ENCODE measurements at regions not wholly inside any gene's neighbourhood (a gene's known extent, or its start where the extent isn't known, plus 50 kb on each side); places are given as distances from the start of the nearest gene placed in this dataset.
"Not testable (repeated sequence)": the region's sequence is repeated elsewhere in the genome, so short reads cannot be mapped to it uniquely, and the experiment has no call there.

DNA sequence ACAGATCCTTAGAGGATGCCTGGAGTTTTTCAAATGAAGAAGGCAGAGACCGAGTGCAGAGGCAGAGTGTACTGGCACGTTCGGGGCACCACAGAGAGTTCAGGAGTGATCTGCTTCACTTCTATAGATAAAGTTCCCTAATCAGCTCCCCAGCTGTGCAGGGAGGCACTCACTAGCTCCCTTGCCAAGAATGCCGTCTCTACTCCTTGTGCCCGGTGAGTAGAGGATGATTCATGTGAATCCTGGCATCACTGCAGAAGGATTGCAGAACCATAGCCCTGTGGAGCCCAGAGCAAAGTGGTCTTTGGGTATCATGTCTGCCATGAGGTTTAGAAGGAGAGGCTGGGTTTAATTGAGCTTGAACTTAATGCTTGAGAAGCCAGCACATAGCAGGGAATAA lies 510.1 kb upstream of the RAB6C start:
- DNase-seq: no peak

DNA sequence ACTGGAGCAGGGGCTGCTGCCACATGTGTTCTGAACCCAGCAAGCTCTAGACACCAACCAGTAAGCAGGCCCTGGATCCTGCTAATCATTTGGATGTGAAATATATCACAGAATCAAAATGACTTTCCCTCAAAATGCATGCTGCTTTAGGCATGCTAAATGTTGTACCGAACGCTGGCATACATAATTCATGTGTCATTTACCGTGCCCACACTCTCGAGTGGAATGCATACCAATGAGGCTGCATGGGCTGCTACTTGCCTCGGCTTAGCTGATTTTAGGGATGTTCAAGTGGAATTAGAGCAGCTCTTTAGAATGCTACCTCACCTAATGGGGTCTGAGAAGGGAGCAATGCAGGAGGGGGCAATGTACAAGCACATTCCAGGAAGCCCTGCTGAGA lies 509.6 kb upstream of the RAB6C start:
- no peak for DNase-seq

DNA sequence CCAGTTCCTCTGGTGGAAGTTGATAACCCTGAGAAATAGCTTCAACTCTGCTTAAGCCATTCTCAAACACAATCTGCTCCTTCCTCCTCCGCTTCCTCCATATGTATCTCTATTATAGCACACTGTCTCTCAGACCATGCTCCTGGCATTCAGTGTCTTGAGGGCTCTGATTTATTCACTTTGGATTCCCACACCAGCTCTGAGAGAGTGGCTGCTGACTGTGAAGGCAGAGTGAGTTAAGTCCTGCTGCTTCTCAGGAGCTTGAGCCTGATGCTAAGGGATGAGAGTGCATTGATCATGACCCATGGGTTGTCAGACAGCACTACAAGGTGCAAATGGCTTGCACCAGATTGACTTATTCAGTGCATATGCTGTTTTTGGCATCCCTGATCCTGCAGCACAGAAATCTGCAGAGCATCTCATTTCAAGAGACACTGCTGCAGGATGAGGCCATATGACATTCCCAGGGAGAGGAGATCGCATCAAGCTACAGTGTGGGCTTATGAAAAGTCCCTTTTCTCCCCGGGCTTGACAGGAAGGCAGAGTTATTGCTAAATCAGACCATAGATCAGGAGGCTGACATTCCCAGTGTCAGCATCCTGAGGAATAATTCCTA lies 500.5 kb upstream of the RAB6C start:
- DNase-seq: no peak

DNA sequence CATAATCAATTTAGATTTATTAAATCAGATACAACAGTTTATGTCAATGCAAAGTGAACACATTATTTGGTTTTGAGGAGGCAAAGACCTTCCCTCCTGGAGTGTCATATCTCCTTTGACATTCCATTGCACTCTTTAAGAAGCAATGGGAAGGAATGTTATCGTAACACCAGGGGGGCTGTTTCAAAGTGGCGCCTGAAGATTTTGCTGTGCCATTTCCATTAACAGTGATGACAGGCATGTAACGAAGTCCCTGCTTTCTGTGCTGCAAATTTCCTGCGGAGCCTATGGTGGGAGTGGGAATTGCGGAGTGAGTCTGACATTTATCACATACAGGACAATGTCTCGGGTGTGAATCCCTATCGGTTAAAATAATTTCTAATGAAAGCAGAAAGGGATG lies 499.6 kb upstream of the RAB6C start:
- DNase-seq: no peak

DNA sequence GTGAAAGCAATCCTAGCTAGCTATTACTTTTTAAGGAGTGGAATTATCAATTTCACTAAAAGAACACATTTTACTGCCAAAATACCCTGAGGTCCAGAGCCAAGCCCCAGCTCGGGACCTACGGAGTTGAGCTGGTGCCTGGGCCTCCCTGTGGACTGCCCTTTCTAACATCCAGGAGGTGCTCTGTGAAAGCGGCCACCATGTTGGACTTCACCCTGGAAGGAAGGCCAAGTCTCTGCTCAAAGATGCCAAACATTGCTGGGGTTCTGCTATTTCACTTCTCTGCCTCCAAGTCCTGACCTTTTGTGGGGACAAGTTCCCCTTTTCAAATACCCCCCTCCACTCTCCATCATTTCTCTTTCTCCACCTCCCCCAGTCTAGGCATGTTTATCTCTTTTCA lies 498.7 kb upstream of the RAB6C start:
- no peak for DNase-seq

DNA sequence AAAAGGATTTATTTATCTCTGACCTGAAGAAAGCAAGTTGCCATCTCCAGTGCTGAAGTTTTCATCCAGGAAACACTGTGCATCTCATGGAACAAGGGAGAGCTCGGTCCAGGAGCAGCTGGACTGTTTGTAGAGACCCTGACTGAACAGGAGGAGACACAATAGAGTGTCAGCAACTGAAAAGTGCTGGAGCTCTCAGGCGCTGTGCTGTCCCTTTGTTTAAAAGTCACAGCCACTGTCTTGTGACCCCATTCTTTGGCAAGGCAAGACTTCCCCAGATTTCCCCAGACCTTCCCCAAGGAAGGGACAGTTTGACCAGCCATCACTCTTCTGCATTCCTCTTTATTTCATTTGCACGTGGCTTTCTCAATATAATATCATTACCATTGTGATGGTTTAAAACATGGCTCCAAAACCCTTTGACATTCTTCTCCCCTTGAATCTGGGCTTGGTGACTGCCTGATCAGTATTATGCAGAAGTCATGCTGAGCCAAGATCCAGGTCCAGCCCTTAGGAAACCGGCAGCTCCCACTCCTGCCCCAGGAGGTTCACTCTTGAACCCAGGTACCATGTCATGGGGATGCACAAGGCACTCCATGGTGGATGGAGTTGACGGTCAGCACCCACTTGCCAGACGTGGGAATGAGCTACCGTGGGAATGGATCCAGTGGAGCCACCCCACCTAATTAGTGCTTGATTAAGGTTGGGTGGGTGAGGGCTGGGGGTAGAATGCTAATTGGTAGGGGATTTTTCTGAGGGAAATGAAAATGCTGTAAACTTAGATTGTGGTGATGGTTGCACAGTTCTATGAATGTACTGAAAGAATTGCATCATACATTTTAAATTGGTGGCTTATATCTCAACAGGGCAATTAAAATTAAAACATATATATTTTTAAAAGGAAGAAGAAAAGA lies 497.9 kb upstream of the RAB6C start:
- no peak for DNase-seq

DNA sequence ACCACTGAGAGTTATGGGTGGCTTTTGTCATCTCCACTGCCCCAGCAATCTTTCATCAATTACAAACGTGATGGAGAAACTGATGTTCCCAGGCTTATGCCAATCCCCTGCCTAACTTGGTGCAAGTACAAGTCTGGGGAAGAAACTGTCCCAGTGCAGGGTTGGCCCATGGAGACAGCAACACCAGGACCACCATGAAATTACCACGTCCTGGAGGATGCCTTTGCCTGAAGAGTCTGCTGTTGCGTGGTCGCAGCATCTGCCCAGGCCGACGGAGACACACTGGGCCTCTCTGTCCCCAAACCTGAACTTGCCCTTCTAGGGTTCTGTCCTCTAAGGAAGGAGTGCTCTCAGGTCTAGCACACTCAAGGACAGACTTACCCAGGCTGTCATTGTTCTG lies 496.8 kb upstream of the RAB6C start:
- DNase-seq: no peak

DNA sequence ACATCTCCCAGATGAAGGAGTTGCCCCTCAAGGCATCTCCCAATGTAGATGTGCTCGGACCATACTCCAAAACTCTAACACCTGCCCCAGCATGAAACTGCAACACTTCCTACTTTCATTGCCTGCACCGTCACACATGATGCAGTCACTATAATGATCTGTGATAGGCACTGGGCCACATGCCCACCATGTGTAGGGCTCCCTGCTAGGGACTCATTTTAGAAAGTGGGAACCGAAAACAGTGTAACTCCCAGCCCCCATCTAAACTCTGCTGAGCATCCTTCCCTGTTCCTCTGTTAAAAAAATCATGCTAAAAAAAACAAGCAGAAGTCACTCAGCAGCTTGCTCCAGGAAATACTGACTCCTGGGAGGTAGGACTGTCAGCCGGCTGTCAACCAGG lies 496.1 kb upstream of the RAB6C start:
- DNase-seq: no peak

DNA sequence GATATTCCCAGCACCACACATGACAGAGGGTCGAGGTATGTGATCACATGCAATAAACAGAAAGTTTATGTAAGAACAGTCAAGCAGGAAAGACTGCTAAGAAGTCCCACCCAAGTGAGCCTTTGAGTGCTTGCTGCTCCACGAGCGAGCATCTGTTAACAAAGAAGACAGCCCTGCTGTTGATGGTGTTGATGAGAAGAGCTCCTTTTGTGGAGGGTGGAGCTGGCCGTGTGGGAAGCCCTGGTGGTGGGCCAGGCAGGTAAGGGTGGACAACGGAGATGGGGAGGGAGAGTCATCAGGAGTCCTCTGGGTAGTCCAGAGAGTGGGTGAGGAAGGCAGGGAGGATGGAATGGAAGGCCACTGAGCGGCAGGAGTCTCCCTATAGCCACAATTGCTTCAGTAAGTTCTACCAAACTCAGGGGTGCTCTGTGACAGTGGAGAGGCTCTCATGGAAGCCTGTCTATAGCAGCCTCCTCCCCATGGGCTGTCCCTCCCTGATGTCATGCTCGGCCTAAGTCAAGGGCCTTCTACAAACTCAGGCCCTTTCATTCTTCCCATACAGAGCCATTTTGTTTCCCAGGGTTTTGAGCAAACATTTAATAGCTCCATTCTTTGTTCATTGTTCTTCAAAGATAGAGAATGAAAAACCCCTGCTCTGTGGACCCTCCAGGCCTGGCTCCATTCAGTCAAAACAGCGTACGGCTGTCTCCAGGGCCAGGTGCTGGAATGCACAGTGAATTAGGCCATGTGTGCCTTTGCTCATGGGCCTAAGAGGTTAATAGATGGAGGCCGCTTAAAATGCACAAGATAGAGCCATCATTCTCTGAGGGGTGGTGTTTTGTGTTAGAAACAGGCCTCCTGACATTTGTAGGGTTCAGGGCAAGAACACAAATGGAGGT lies 494.2 kb upstream of the RAB6C start:
- no peak for DNase-seq

DNA sequence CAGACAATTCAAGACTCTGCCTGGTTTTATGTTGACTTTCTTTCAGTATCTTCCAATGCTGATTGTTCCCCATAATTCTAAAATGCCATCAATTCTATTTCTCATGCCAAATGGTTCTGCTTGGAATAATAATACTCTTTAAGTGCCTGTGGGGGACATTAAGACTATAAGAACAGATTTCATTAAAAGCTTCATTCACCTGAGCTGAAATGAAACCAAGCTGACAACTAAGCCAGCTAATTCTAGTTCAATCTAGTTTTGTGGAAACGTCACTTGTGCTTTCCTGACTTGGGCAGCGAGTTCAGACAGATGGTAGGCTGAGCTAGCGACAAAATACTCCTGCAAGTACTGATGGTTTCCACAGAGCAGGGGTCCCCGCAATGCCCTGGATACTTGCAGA lies 491.1 kb upstream of the RAB6C start:
- no peak for DNase-seq

DNA sequence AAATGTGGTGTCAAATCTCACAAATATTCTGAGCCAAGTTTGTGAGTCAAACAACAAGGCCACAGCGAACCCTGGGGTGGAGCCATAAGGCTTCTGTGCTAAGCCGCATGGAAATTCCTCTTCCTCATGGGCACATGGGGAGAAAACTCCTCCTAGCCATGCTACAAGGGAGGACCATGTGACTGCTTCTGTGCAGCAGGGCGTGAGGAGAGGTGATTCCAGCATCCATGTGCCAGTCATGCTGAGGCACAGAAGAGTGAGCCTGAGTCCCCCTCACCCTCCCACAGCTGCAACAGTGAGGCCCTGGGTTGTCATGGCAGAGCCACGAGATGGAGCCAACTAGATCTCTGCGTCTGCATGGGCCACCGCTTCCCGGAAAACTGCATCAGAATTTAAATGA lies 488.8 kb upstream of the RAB6C start:
- no peak for DNase-seq

DNA sequence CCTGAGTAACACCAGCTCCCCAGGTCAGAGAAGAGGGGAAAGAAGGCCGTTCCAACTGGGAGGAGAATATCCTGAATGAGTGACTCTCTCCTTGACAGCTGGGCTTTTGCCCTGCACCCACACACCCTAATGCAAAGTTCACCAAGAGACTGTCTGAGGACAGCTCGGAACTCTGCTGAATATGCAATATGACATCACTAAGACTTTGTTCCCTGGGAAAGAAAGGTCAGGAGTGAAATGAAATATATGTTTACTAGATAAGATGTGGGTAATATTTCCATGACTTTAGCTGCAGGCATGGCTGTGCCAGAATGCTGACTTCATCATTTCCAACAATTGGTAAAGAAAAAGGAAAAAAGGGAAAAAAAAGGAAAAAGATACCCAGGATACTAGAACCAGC lies 488.2 kb upstream of the RAB6C start:
- DNase-seq: no peak

DNA sequence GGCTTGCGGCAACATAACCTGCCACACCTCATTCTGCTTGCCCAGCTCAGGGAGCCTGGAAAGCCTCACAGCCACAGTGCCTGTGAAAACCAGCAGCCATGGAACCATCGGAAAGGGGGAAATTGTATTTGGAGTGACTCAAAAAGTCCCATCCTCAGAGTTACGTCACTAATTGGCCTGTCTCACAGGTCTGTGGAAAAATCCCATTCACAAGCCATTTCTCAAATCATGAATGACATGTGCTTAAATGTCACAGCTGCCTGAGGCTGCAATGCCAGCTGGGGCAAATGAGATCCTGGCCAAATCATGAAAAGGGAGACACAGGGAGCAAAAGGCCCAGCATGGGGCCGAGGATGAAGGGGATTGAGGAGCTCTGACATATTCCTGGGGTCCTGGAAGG lies 486.9 kb upstream of the RAB6C start:
- no peak for DNase-seq

DNA sequence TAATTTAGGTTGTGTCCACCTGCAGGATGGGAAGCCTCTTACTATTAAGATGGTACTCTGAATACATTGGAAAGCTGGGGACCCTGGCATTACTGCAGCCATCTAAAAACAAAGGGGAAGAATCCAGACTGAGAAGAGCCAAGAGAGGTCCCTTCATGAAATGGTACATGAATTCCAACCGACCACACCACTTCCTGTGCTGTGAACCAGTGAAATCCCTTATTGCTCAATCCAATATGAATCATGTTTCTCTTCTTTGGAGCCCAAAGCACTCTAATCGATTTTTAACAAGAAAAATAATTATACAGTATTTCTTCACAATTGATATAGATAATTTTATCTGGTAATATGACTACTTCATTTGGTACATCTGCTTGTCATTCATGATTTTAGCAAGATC lies 479.7 kb upstream of the RAB6C start:
- DNase-seq: no peak

DNA sequence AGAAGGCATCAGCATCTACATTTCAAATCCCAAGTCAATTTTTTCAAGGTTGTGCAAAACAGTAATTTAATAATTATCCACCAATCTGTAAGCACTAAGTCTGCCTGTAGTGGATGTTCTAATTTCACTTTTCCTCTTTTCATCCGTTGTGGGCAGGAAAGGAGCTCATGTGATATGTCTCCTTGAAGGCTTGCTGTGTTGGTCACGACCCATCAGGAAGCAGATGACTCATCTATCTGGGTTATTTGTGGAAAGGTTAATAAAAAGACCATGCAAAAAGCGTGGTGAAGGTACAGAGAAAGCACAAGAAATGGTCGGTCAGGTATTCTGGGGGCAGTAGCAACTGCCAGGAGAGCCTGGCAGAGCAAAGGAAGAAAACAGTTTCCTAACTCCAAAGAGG lies 476.7 kb upstream of the RAB6C start:
- DNase-seq: no peak

DNA sequence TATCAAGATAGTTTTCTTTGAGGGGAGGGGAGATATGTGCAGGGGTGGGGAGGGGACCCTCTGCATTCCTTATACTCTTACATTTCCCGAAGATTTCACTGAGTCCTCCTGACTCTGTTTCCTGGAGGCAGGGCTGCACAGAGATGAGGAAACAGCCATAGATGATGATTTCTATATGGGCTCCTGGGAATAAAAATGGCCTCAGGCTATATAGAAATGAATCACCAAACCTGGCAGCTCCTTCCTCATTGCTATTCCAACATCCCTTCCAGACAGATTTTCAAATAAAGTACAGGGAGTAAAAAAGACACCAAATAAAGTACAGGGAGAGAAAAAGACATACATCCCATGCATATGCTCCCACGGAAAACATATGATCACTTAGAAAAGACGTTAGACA lies 474.8 kb upstream of the RAB6C start:
- no peak for DNase-seq

DNA sequence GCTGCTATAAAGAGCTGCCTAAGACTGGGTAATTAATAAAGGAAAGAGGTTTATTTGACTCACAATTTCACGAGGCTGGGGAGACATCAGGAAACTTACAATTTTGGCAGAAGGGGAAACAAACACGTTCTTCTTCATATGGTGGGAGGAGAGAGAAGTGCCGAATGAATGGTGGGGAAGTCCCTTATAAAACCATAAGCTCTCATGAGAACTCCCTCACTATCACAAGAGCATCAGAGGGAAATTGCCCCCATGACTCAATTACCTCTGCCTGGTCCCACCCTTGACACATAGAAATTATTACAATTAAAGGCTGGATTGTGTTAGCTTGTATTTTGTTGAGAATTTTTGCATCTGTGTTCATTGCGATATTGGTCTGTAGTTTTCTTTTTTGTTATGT lies 460.5 kb upstream of the RAB6C start:
- no peak for DNase-seq

DNA sequence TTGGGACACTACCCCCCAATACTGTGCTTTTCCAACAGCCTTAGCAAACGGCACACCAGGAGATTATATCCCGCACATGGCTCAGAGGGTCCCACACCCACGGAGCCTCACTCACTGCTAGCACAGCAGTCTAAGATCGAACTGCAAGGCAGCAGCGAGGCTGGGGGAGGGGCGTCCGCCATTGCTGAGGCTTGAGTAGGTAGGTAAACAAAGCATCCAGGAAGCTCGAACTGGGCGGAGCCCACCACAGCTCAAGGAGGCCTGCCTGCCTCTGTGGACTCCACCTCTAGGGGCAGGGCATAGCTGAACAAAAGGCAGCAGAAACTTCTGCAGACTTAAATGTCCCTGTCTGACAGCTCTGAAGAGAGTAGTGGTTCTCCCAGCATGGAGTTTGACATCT lies 447.3 kb upstream of the RAB6C start:
- DNase-seq: not testable (repeated sequence)

DNA sequence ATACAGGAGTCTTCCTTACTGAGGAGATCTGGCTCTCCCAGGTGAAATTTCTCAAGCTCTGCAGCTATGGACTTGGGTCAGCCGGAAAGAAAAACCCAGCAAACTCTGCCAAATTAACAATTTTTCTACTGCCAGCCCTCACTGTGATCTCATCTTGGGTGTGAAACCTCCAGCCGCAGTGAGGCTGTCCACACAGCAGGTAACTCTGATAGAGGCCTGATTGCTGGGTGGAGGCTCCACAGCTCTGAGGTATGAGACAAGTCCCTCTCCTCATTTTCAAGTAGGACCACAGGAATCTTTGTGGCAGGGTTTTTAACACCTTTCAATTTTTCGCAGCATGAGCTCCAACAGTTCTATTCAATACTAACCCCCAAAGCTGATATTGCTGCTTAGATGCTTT lies 430.6 kb upstream of the RAB6C start:
- no peak for DNase-seq

DNA sequence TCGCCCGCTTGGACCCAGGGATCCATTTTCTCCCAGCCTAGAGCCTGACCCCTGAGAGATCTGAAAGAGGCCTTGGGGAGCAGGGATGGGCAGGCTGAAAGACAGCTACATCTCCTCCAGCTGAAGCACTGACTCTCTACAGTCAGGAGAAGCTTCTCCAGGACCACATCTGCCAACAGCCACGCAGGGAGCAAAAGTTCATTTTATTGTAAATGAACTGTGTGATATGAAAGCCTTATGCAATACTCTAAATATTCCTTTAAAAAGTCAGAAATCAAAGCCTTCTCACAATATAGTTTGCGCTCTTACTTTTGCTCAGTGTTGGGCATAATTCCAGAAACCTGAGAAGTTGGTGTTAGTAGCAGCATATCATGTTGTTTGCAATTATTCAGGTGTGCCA lies 428.9 kb upstream of the RAB6C start:
- no peak for DNase-seq

DNA sequence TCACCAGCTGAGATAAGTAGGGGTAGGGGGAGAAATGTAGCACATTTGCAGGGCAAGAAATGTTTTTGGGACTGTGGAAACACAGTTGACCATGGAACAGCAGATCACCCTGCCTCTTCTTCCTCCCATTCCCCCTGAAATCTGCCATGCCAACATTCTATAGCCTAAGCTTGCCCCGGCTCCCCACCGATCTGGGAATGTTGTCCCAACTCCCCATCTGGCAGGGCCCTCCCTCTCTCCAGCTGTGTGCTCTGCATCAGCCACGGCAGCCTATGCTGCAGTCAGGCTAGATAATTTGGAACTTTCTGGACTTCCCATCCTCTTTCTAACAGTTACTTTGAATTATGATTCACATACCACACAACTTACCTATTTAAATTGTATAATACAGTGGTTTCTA lies 425.1 kb upstream of the RAB6C start:
- DNase-seq: no peak

DNA sequence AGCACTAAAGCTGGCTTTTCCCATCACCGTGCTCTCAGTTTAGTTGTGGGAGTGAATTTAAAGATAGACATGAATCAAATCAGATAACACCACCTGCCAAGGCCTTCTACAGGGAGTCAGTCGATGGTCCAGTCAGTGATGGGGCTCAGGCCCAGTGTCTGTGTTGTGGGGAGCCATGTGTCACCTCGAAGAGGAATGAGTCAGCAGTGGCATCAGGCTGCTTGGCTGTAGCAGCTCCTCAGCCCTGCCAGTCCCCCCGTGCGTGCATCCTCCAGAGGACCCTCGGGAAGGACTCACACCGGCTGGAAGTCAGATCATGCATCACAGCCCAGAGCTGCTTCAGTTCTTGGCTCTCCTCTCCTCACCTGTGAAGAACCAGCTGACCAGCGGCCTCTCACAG lies 420.4 kb upstream of the RAB6C start:
- no peak for DNase-seq

DNA sequence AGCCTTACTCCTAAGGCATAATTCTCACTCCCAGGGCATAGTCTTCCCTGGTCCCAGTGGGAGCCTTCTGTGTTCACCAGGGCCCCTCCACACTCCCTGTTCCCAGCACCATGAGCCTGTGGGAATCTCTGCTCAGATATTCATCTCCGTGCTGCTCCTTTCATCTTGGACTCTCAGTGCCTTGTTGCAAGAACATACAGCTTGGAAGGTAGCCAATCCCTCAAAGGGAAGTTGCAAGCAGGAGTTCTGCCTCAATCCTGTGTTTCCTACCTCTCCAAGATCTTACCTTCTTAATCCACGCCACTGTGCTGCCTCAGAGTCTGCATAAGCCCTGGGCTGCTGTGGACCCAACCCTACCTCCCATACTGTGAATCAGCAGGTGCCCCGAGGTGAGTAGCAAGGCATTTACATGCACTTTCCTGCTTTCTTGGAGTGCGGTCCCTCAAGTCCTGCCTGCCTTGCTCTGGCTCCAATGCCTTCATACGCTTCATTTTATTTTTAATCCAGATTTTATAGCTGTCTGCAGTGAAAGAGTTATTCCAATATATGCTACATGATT lies 413.8 kb upstream of the RAB6C start:
- DNase-seq: no peak
